SK-N-SH (cell line): ENCODE measurements at regions not wholly inside any gene's neighbourhood (a gene's known extent, or its start where the extent isn't known, plus 50 kb on each side); places are given as distances from the start of the nearest gene placed in this dataset.

Source experiments
- CTCF ChIA-PET: fragments of 300-600, 350-600 bp; formaldehyde crosslinking; extraction: SDS; loops from one replicate; lab custom pipeline; 2021; lab: Yijun Ruan, JAX
- POLR2A ChIA-PET: fragments of 350-600 bp; sonication (Branson Sonifier 250); formaldehyde crosslinking; extraction: SDS; loops from one replicate; lab custom pipeline; 2020; ENCODE audit warnings: antibody characterized with exemption, inconsistent platforms; lab: Yijun Ruan, JAX
- DNase-seq: peaks from one replicate; pipeline ENCODE4 v3.0.0; 2012
- H2AFZ ChIP-seq: fragments of 200-600 bp; sonication (generic); 2 replicates; pipeline ENCODE4 v1.8.1; 2016; ENCODE audit warnings: antibody characterized with exemption, mild to moderate bottlenecking, low read depth
- H3F3A ChIP-seq: fragments of 200-600 bp; sonication (generic); replicated peaks from 2 replicates; pipeline ENCODE3; 2016; ENCODE audit warnings: antibody characterized with exemption, mild to moderate bottlenecking; ENCODE audit not compliant: insufficient read depth
- H3K27ac ChIP-seq, 2 experiments: fragments of 200-500 bp in 1 of 2; fragments of 200-600 bp in 1 of 2; sonication (Bioruptor generic) in 1 of 2; sonication (generic), shearing (Covaris generic) in 1 of 2; 2 replicates each; pipeline versions ENCODE4 v1.5.1 to v1.6.1; 2014 to 2016; ENCODE audit warnings: low read depth in 2 of 2, inconsistent platforms in 1 of 2, low read length in 1 of 2, mild to moderate bottlenecking in 1 of 2, mixed read lengths in 1 of 2
- H3K27me3 ChIP-seq: fragments of 200-600 bp; sonication (generic), shearing (Covaris generic); 2 replicates; pipeline ENCODE4 v1.6.1; 2016; ENCODE audit warnings: mixed run types; ENCODE audit not compliant: insufficient read depth
- H3K36me3 ChIP-seq, 2 experiments: fragments of 200-500 bp in 1 of 2; fragments of 200-600 bp in 1 of 2; sonication (Bioruptor generic) in 1 of 2; sonication (generic) in 1 of 2; replicated peaks in 1 of 2; 2 replicates each; pipeline versions ENCODE3 to v1.5.1; 2014 to 2016; ENCODE audit warnings: low read length in 1 of 2, mild to moderate bottlenecking in 1 of 2; ENCODE audit not compliant: insufficient read depth in 2 of 2, control insufficient read depth in 1 of 2
- H3K4me1 ChIP-seq, 2 experiments: fragments of 200-500 bp in 1 of 2; fragments of 200-600 bp in 1 of 2; sonication (Bioruptor generic) in 1 of 2; sonication (generic), shearing (Covaris generic) in 1 of 2; 2 replicates each; pipeline versions ENCODE4 v1.5.1 to v1.6.1; 2014 to 2016; ENCODE audit warnings: low read depth in 1 of 2, low read length in 1 of 2, mixed run types in 1 of 2; ENCODE audit not compliant: insufficient read depth in 2 of 2, control insufficient read depth in 1 of 2
- H3K4me2 ChIP-seq: fragments of 200-600 bp; sonication (generic), shearing (Covaris generic); 2 replicates; pipeline ENCODE4 v1.6.1; 2017; ENCODE audit warnings: mixed run types
- H3K4me3 ChIP-seq, 2 experiments: fragments of 200-500 bp in 1 of 2; fragments of 200-600 bp in 1 of 2; sonication (Bioruptor generic) in 1 of 2; sonication (generic), shearing (Covaris generic) in 1 of 2; 2 replicates each; pipeline versions ENCODE4 v1.5.1 to v1.8.1; 2014 to 2016; ENCODE audit warnings: low read depth in 2 of 2, inconsistent platforms in 1 of 2, low read length in 1 of 2, mild to moderate bottlenecking in 1 of 2, mixed read lengths in 1 of 2, moderate library complexity in 1 of 2
- H3K79me2 ChIP-seq: fragments of 200-600 bp; sonication (generic); 2 replicates; pipeline ENCODE4 v1.8.1; 2017; ENCODE audit warnings: mild to moderate bottlenecking; ENCODE audit not compliant: insufficient read depth
- H3K9ac ChIP-seq: fragments of 200-600 bp; sonication (generic); 2 replicates; pipeline ENCODE4 v1.6.1; 2017; ENCODE audit warnings: mixed run types
- H3K9me2 ChIP-seq: fragments of 200-600 bp; sonication (generic); 2 replicates; pipeline ENCODE4 v1.6.1; 2017; ENCODE audit warnings: mixed run types
- H3K9me3 ChIP-seq: fragments of 200-600 bp; sonication (generic); 2 replicates; pipeline ENCODE4 v1.6.1; 2017; ENCODE audit warnings: mixed run types, mild to moderate bottlenecking, moderate library complexity
- H4K20me1 ChIP-seq: fragments of 200-600 bp; sonication (generic); 2 replicates; pipeline ENCODE4 v1.6.1; 2017; ENCODE audit warnings: mild to moderate bottlenecking, mixed run types; ENCODE audit not compliant: insufficient read depth
- CHD2 ChIP-seq: fragments of 150-350 bp; IDR thresholded peaks from 2 replicates; pipeline ENCODE4 v1.6.1; 2018; ENCODE audit warnings: low read length; ENCODE audit not compliant: partially characterized antibody
- EP300 ChIP-seq, 2 experiments: IDR thresholded peaks; 2 replicates each; pipeline versions ENCODE4 v1.4.0 to v1.6.1; 2012; ENCODE audit warnings: borderline replicate concordance in 1 of 2, low read depth in 1 of 2, low read length in 1 of 2
- NFIC ChIP-seq: IDR thresholded peaks from 2 replicates; pipeline ENCODE4 v1.4.0; 2012; ENCODE audit warnings: borderline replicate concordance
- POLR2AphosphoS5 ChIP-seq: IDR thresholded peaks from 2 replicates; pipeline ENCODE4 v1.6.1; 2012; ENCODE audit warnings: low read depth, low read length
- RFX5 ChIP-seq: IDR thresholded peaks from 2 replicates; pipeline ENCODE4 v1.6.1; 2012; ENCODE audit warnings: mild to moderate bottlenecking, improper control_type of control experiment, low read length
- RXRA ChIP-seq: IDR thresholded peaks from 2 replicates; pipeline ENCODE4 v1.4.0; 2012; ENCODE audit warnings: low read depth, mild to moderate bottlenecking, borderline replicate concordance
- SIN3A ChIP-seq: IDR thresholded peaks from 2 replicates; pipeline ENCODE4 v1.6.1; 2012; ENCODE audit warnings: low read depth, mild to moderate bottlenecking, low read length, moderate library complexity, borderline replicate concordance
- TAF1 ChIP-seq: IDR thresholded peaks from 2 replicates; pipeline ENCODE4 v1.6.1; 2012; ENCODE audit warnings: low read depth, mild to moderate bottlenecking, low read length, moderate library complexity, borderline replicate concordance
- TCF12 ChIP-seq: IDR thresholded peaks from 2 replicates; pipeline ENCODE4 v1.4.0; 2012
- YY1 ChIP-seq: IDR thresholded peaks from 2 replicates; pipeline ENCODE4 v1.4.0; 2012; ENCODE audit warnings: low read depth, mild to moderate bottlenecking
- WGBS: methylation state at CpG from one replicate; pipeline ENCODE4 v1.1.6; 2017; ENCODE audit warnings: low lambda C conversion rate; 5-methylcytosine and 5-hydroxymethylcytosine counted together
- TF ChIP-seq, protein P1 (sequence below): fragments of 200-600 bp; sonication (generic); IDR thresholded peaks from 2 replicates; pipeline ENCODE4 v1.6.1; 2017; ENCODE audit warnings: antibody characterized with exemption, mild to moderate bottlenecking, moderate library complexity
- TF ChIP-seq, protein P2 (sequence below): IDR thresholded peaks from 2 replicates; pipeline ENCODE4 v1.4.0; 2012; ENCODE audit warnings: low read depth
- TF ChIP-seq, protein P3 (sequence below): IDR thresholded peaks from 2 replicates; pipeline ENCODE4; 2012

DNA sequence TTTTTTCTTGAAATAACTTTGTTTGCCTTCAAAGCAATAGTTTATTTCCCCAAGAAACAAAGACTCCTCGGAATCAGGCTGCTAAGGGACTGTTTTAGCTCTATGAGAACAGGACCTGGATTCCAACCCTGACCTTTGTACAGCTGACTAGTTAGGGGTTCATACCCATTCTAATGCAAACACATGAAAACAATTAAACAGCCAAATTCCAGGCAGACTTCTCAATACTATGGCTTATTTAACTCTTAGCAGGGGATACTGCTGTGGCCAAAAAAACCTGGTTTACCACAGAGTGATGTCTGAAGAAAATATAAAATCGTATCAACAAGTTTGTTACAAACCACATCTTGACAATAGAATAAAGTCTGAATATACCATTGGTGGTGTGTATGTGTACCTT is 129.6 kb upstream of the INTU start:
- no peaks in the 10 kb centered on the region for H3K36me3 ChIP-seq
- no peak for DNase-seq
- no peak overlapping the region; a peak in 1 of 4 replicates for H3K27ac ChIP-seq
- POLR2A ChIA-PET = no interaction called here
- CTCF ChIA-PET = no interaction called here
- H3K4me2 ChIP-seq = no peak overlapping the region
- WGBS = 30% methylated on average over 2 of the region's 2 CpGs
- TF ChIP-seq TCF12 (peak; percentile 51), RFX5 (no peak)
- no peak overlapping the region for H3K4me3 ChIP-seq
- no peaks in the 10 kb centered on the region for H3K9me2 ChIP-seq
- H3K4me1 ChIP-seq = peaks cover 4% of the 10 kb centered on the region in 2 experiments; a peak in 2 of 4 replicates
- no peak overlapping the region for H2AFZ ChIP-seq
- no peaks in the 10 kb centered on the region for H4K20me1 ChIP-seq
- H3K27me3 ChIP-seq = no peaks in the 10 kb centered on the region
- no peaks in the 10 kb centered on the region for H3K9me3 ChIP-seq
- no peaks in the 10 kb centered on the region for H3K79me2 ChIP-seq
- H3K9ac ChIP-seq = no peak overlapping the region
- peaks cover 11% of the 10 kb centered on the region for H3F3A ChIP-seq

DNA sequence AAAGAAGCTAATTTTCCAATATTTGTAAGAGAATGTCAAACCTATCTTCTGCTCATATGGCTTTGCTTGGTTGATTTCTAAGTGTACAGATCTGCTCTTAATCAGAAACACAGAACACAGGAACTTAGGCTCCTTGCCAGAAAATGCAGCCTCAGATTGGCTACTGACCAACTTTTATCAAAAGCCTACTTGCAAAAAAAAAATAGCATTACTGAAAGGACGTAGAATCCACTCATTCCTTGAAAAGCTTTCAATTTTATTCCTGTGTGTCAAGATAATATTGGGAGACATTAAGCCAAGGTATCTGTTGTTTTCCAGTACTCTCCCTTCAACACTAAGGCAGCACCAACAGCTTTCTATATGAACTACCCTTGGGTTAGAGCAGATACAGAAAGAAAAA is 127.6 kb upstream of the INTU start:
- 3% methylated on average over 1 of the region's 1 CpG for WGBS
- H3K36me3 ChIP-seq = no peaks in the 10 kb centered on the region
- H4K20me1 ChIP-seq = no peaks in the 10 kb centered on the region
- no peaks in the 10 kb centered on the region for H3K79me2 ChIP-seq
- no peak overlapping the region for H2AFZ ChIP-seq
- DNase-seq = peak; percentile 4
- no peaks in the 10 kb centered on the region for H3K9me3 ChIP-seq
- no peak overlapping the region for H3K9ac ChIP-seq
- CTCF ChIA-PET = interaction anchor here (0.6 kb wide), 1 partner anchor 27 kb away, joined by 3 read pairs; no protein-coding TSS in a partner anchor
- no peaks in the 10 kb centered on the region for H3K27me3 ChIP-seq
- POLR2A ChIA-PET = interaction anchor here (0.7 kb wide), 1 partner anchor 121 kb away, joined by 3 read pairs; no protein-coding TSS in a partner anchor
- no peak overlapping the region; the same call in 1 of the 2 replicates for H3K4me2 ChIP-seq
- H3K4me1 ChIP-seq = peaks cover 4% of the 10 kb centered on the region in 2 experiments; a peak in 2 of 4 replicates
- H3K9me2 ChIP-seq = no peaks in the 10 kb centered on the region
- H3F3A ChIP-seq = peaks cover 11% of the 10 kb centered on the region
- no peak for TF ChIP-seq RXRA
- TF ChIP-seq, protein P1, sequence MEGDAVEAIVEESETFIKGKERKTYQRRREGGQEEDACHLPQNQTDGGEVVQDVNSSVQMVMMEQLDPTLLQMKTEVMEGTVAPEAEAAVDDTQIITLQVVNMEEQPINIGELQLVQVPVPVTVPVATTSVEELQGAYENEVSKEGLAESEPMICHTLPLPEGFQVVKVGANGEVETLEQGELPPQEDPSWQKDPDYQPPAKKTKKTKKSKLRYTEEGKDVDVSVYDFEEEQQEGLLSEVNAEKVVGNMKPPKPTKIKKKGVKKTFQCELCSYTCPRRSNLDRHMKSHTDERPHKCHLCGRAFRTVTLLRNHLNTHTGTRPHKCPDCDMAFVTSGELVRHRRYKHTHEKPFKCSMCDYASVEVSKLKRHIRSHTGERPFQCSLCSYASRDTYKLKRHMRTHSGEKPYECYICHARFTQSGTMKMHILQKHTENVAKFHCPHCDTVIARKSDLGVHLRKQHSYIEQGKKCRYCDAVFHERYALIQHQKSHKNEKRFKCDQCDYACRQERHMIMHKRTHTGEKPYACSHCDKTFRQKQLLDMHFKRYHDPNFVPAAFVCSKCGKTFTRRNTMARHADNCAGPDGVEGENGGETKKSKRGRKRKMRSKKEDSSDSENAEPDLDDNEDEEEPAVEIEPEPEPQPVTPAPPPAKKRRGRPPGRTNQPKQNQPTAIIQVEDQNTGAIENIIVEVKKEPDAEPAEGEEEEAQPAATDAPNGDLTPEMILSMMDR = no peak
- TF ChIP-seq TCF12 = peak; percentile 68
- no peak for TF ChIP-seq SIN3A
- no peak for TF ChIP-seq POLR2AphosphoS5
- no peak for TF ChIP-seq TAF1
- TF ChIP-seq EP300 (IDR thresholded peaks at IDR 0.05; ENCODE audit: borderline replicate concordance in 1 of 2, low read depth in 1 of 2, low read length in 1 of 2) = no peak; a peak in 1 of 4 replicates
- TF ChIP-seq, protein P2, sequence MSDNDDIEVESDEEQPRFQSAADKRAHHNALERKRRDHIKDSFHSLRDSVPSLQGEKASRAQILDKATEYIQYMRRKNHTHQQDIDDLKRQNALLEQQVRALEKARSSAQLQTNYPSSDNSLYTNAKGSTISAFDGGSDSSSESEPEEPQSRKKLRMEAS = no peak
- TF ChIP-seq YY1 = no peak
- TF ChIP-seq, protein P3, sequence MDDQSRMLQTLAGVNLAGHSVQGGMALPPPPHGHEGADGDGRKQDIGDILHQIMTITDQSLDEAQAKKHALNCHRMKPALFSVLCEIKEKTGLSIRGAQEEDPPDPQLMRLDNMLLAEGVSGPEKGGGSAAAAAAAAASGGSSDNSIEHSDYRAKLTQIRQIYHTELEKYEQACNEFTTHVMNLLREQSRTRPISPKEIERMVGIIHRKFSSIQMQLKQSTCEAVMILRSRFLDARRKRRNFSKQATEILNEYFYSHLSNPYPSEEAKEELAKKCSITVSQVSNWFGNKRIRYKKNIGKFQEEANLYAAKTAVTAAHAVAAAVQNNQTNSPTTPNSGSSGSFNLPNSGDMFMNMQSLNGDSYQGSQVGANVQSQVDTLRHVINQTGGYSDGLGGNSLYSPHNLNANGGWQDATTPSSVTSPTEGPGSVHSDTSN = peak; percentile 6; the same call in 1 of the 2 replicates
- peak; percentile 89 for TF ChIP-seq NFIC
- no peak for TF ChIP-seq CHD2
- H3K4me3 ChIP-seq = no peak overlapping the region; a peak in 1 of 4 replicates
- H3K27ac ChIP-seq = peak overlapping the region in 1 of 2 experiments; percentile 19; a peak in 1 of 4 replicates
